ENCODE measurements at regions not wholly inside any gene's neighbourhood (a gene's known extent, or its start where the extent isn't known, plus 50 kb on each side); places are given as distances from the start of the nearest gene placed in this dataset.

DNA sequence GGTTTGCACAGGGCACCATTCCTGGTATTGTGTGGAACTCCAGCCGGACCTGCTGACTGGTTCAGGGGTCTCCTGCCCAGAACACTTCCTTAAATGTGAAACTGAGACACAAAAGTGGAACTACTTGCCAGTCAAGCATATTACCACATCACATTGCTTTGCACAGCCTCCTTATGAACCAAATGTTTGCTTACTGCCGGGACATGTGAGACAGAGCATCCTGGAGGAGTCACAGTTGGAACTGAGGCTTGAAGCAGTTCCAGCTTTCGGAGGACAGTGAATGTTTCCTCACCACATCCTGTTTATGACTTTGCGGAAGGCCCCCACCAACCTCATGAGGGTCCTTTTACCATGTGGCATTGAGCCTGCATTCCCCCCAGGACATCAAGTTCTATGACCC, 105.8 kb upstream of the ARHGAP42 start:
- DNase-seq (peak in 1 of 4 donors; percentile 22), ATAC-seq (peak; percentile 42)
- intact Hi-C loops (cut with DNase I) = loop anchor here (10.0 kb wide), 1 partner anchor 343 kb away; no protein-coding TSS in a partner anchor
- no peaks in the 10 kb centered on the region for H3K4me1 ChIP-seq
- no peaks in the 10 kb centered on the region for H3K36me3 ChIP-seq (replicated peaks in 1 of 2; ENCODE audit: insufficient read depth in 1 of 2, low read depth in 2 of 2)
- no peak overlapping the region for H3K4me3 ChIP-seq
- TF ChIP-seq POLR2A (IDR thresholded peaks at IDR 0.05) = no peak
- TF ChIP-seq, protein P1, sequence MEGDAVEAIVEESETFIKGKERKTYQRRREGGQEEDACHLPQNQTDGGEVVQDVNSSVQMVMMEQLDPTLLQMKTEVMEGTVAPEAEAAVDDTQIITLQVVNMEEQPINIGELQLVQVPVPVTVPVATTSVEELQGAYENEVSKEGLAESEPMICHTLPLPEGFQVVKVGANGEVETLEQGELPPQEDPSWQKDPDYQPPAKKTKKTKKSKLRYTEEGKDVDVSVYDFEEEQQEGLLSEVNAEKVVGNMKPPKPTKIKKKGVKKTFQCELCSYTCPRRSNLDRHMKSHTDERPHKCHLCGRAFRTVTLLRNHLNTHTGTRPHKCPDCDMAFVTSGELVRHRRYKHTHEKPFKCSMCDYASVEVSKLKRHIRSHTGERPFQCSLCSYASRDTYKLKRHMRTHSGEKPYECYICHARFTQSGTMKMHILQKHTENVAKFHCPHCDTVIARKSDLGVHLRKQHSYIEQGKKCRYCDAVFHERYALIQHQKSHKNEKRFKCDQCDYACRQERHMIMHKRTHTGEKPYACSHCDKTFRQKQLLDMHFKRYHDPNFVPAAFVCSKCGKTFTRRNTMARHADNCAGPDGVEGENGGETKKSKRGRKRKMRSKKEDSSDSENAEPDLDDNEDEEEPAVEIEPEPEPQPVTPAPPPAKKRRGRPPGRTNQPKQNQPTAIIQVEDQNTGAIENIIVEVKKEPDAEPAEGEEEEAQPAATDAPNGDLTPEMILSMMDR (IDR thresholded peaks at IDR 0.05) = no peak
- no peak overlapping the region for H3K27ac ChIP-seq
- no peaks in the 10 kb centered on the region for H3K27me3 ChIP-seq
- no peaks in the 10 kb centered on the region for H3K9me3 ChIP-seq
- 52 to 54% methylated on average over 4 of the region's 4 CpGs for WGBS, 2 donors

DNA sequence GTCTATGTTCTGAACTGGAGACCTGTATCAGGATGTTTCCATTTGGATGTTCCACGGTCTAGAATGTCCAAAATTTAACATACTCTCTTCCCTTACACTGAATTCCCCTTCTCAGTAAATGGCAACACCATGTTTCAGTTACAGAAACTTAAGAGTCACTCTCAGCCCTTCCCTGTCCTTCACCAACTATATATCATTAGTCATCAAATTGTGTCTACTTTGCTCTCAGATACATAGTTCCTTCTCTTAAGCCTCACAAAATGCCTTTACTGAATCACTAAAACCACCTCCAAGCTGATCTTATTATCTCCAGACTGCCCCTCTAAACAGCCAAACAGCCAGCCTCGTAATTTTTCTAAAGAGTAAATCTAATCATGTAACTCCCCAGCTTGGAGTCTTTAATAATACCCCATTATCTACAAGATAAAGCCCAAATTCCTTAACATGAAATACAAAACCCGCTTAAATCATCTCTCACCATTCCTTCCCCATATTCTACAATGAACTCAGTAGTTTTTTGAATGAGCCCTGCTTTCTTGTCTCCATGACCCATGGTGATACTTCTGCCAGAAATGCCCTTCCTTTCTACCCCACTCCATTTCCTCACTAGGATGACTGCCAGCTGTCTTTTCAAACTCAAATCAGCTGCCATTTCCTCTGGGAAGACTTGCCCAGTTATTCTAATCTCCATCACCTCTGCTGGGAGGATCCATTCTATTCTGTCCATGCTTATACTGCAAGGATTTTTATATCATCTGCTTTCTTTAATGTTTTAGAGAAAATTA, 102.7 kb upstream of the ARHGAP42 start:
- Histone ChIP-seq H3K4me1 (no peaks in the 10 kb centered on the region), H3K27ac (no peak overlapping the region), H3K9me3 (no peaks in the 10 kb centered on the region), H3K27me3 (no peaks in the 10 kb centered on the region), H3K36me3 (replicated peaks in 1 of 2; ENCODE audit: insufficient read depth in 1 of 2, low read depth in 2 of 2) (no peaks in the 10 kb centered on the region), H3K4me3 (no peak overlapping the region)
- no peak for TF ChIP-seq POLR2A (IDR thresholded peaks at IDR 0.05)
- TF ChIP-seq, protein P1 (IDR thresholded peaks at IDR 0.05) = no peak
- no peak for DNase-seq
- WGBS, 2 donors = 53 to 60% methylated on average over 3 of the region's 3 CpGs
- ATAC-seq = no peak
- intact Hi-C loops (cut with DNase I) = loop anchor here (10.0 kb wide), 1 partner anchor 340 kb away; no protein-coding TSS in a partner anchor

DNA sequence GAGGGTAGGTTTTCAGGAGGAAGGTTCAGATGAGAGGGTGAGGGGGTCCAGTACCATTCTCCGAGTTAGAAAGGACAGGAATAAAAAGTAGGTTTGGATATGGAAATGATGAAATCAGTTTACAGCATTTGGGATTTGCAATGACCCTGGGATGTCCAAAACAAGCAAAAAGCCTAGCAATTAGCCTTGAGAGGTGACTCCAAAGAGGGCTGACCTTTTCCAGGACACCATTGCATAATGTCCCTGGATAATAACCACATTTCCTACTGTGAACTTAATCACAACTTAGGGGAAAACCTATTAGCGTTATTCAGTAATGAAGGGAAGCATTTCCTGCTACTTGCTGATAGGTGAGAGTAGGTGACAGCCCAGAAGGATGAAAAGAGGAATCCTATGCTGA, 101.4 kb upstream of the ARHGAP42 start:
- TF ChIP-seq POLR2A (IDR thresholded peaks at IDR 0.05) = no peak
- TF ChIP-seq, protein P1 (IDR thresholded peaks at IDR 0.05) = no peak
- no peak for DNase-seq
- Histone ChIP-seq H3K36me3 (replicated peaks in 1 of 2; ENCODE audit: insufficient read depth in 1 of 2, low read depth in 2 of 2) (no peaks in the 10 kb centered on the region), H3K9me3 (no peaks in the 10 kb centered on the region), H3K27me3 (no peaks in the 10 kb centered on the region), H3K4me3 (no peak overlapping the region), H3K4me1 (no peaks in the 10 kb centered on the region), H3K27ac (no peak overlapping the region)
- intact Hi-C loops (cut with DNase I) = loop anchor here (10.0 kb wide), 1 partner anchor 339 kb away; no protein-coding TSS in a partner anchor
- 34 to 35% methylated on average over 2 of the region's 2 CpGs for WGBS, 2 donors
- ATAC-seq = no peak

DNA sequence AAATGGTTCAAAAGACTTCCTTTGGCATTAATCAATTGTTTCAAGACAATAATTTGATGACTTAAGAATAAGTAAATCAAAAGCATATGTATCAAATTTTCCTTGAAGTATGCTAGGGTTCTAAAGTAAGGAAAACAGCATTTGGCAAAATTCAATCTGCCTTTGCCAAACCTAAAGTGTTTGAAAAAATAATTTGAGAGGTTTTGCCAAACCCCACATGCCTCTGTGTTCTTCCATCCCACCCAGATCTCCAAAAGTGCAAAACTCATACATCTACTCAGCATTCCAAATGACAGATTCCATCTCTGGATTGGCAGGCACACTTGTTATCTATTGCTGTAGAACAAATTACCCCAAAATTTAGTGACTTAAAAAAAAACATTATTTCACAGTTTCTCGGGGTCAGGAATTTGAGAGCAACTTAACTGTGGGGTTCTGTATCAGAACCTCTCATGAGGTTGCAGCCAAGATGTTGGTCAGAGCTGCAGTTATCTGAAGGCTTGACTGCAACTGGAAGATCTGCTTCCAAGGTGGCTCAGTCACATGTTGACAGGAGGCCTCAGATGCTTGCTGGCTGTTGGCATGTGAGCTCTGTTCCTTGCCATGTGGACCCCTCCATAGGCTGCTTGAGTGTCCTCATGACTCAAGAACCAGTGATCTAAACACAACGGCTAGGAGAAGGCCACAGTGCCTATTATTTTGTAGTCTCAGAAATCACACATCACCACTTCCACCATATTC, 100.6 kb upstream of the ARHGAP42 start:
- Histone ChIP-seq H3K9me3 (no peaks in the 10 kb centered on the region), H3K36me3 (replicated peaks in 1 of 2; ENCODE audit: insufficient read depth in 1 of 2, low read depth in 2 of 2) (no peaks in the 10 kb centered on the region), H3K4me1 (no peaks in the 10 kb centered on the region), H3K27me3 (no peaks in the 10 kb centered on the region), H3K4me3 (no peak overlapping the region), H3K27ac (no peak overlapping the region)
- DNase-seq (no peak), ATAC-seq (no peak)
- intact Hi-C loops (cut with DNase I) = loop anchor here (10.0 kb wide), 1 partner anchor 338 kb away; no protein-coding TSS in a partner anchor
- WGBS, 2 donors = 51 to 53% methylated on average over 2 of the region's 2 CpGs
- no peak for TF ChIP-seq POLR2A (IDR thresholded peaks at IDR 0.05)
- TF ChIP-seq, protein P1 (IDR thresholded peaks at IDR 0.05) = no peak
